Activated CD4-positive, alpha-beta T cell treated with anti-CD3 and anti-CD28 coated beads, Interleukin-2, Interleukin-4, amounts not matched to agents 100 ng/mL and 50 ng/mL, durations not matched to agents 16 hours and 8 hours (primary cell): ENCODE measurements at regions not wholly inside any gene's neighbourhood (a gene's known extent, or its start where the extent isn't known, plus 50 kb on each side); places are given as distances from the start of the nearest gene placed in this dataset.

Experiments used
- DNase-seq: peaks from one replicate; pipeline ENCODE4 v3.0.0-alpha.2; 2020; ENCODE audit warnings: low spot score

- DNase-seq, result no peak
Observed at GRCh38 chr13:34312578-34312977, 494.6 kb downstream of the RFC3 start.

DNA sequence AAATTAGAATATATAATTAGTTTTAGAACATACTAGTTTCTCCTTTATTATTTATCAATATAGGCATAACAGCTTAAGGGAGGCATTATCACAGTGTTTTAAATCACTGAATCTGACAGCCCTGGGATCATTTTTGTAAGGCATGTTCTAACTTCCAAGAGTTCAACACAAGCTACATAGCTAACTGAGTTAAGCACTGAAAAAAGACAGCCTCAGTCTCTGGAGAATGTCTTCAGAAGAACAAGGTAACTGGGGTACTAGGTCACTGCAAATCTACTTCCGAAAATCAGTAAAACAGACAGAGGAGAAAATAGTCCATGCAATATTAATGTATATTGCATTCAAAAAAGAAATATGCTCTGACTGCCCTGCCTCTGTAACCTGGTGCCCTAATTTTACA lies 502.1 kb downstream of the RFC3 start:
- DNase-seq, result no peak

DNA sequence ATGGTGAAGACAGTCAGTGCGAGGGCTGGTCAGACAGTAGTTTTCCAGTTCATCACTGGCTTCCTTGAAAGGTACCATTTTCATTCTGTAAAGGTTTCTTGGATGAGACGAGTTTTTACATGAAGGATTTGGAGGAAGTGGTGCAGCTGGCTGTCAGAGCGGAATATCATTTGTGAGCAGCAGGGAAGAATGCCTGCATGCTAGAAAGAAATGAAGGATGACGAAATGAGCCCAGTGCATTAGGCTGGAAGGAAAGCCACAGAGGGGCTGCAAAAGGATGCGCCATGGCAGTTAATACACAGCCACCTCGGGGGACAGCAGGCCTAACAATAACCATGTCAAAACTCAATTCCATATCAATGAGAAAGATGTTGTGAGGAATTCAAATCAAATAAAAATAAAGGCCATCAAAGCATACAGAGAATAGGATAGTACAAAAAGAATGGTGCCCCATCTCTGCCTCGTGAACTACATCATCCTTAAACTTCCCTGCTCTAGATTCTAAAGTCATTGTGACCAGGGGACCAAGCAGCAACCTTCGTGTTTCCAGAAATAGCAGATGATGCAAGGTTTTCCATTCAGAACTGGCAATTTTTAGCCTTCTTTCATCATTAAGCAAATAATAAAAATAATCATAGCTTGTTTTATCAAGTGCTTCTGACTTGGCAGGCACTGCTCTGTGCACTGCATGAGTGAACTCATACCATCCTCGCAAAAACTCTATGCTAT lies 504.2 kb downstream of the RFC3 start:
- DNase-seq, result no peak

DNA sequence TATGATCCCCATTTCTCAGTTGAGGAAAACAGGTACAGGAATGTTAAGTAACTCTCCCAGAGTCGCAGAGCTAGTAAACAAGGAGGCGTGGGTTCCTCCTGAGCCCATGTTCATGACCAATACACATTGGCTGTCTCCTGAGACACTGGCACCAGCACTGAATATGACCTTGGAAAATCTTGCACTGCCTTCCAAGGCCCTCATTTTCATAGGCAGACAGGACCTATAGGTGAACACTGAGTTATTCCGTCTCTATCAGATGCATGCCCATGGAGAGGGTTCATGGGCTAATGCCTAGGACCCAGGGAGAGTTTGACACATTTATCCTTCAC lies 504.8 kb downstream of the RFC3 start:
- DNase-seq, result no peak

GRCh38 chr13:34335014-34336007 lies 517.4 kb downstream of the RFC3 start:
- DNase-seq, result no peak

- no peak for DNase-seq
Observed at GRCh38 chr13:34338102-34338501, 520.2 kb downstream of the RFC3 start.

DNA sequence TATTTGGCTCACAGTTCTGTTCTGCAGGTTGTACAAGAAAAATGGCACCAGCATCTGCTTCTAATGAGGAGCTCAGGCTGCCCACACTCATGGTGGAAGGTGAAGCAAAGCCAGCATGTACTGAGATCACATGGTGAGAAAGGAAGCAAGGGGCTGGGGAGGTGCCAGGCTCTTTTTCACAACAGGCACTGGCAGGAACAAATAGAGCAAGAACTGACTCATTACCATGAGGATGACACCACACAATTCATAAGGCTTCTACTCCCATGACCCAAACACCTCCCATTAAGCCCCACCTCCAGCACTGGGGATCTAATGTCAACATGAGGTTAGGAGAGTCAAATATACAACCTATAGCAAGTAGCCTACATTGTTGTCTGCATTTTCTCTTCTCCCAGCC lies 522.6 kb downstream of the RFC3 start:
- no peak for DNase-seq

GRCh38 chr13:34343413-34343940 lies 525.5 kb downstream of the RFC3 start:
- no peak for DNase-seq

- no peak for DNase-seq
Observed at GRCh38 chr13:34344816-34345215, 526.9 kb downstream of the RFC3 start.

GRCh38 chr13:34345258-34345965 lies 527.5 kb downstream of the RFC3 start:
- no peak for DNase-seq

DNA sequence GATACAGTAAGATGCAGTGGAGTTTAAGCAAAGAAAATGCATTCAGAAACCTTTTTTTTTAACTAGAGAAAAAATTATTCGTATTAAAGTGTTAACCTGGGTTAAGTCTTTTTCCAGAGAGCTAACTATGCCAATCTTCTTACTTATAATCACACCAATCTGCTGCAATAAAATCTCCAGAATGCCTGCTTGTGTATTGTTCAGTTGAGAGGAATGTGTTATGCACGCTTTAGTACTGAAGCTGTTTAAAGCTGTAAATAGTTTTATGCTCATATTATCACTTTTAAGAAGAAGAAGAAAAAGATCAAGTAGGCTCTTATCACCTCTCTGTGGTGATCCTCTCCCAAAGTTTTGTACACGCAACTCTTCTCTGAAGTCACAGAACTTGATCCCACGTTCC lies 528.7 kb downstream of the RFC3 start:
- DNase-seq, result no peak

GRCh38 chr13:34347784-34348573 lies 530.0 kb downstream of the RFC3 start:
- DNase-seq, result no peak

DNA sequence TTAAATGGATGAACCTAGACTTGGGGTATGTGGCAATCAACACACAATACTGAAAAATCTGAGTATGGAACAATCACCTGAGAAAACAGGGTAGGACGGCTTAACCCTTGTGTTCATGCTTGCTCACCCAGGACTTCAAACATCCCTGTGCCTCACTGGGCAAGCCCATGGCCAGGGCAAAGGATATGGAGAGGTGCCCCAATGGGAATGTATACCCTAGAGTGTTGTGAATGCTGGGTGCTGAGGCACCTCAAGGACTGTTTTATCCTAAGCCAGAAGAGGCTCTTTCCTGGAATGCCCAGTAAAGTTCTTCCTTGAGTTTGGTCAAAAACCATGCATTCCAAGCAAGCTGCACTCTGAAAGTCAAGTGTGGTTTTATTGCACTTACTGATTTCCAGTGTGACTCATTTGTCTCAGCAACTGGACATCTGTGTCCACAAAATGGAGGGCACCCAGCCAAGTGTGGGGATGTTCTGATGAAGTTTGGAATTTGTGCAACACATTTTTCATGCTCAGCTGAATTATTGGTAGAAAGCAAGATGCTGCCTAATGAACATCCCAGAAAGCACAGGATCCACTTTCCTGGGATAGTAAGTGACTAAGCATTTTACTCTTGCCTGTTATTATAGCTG lies 531.3 kb downstream of the RFC3 start:
- no peak for DNase-seq

- DNase-seq, result no peak
Observed at GRCh38 chr13:34350671-34351070, 532.7 kb downstream of the RFC3 start.

- no peak for DNase-seq
Observed at GRCh38 chr13:34351134-34351533, 533.2 kb downstream of the RFC3 start.

DNA sequence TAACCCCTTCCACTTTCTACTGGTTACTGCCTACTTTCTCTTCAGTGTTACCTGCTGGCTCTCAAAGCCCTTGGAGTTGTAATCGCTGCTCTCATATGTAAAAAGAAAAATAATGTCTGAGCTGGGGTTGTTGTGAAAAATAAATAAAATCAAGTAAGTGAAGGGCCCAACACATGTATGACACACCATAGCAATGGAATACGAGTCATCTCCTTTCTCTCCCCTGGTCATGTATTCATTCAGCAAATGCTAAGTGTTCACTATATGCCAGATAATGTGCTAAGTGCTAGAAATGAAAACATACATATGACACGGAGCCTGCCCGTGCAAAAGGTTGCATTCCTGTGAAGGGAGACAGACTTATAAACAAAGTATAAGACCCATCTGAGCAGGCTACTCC lies 535.0 kb downstream of the RFC3 start:
- no peak for DNase-seq

- no peak for DNase-seq
Observed at GRCh38 chr13:34356686-34357434, 538.9 kb downstream of the RFC3 start.

- no peak for DNase-seq
Observed at GRCh38 chr13:34357435-34358232, 539.7 kb downstream of the RFC3 start.

GRCh38 chr13:34358811-34359513 lies 541.0 kb downstream of the RFC3 start:
- DNase-seq, result no peak
